NCI-H526 (cell line): ENCODE measurements at regions not wholly inside any gene's neighbourhood (a gene's known extent, or its start where the extent isn't known, plus 50 kb on each side); places are given as distances from the start of the nearest gene placed in this dataset.
A peak's percentile ranks its signal among the peaks of the same experiment; 100 is the strongest.
"Not testable (repeated sequence)": the region's sequence is repeated elsewhere in the genome, so short reads cannot be mapped to it uniquely, and the experiment has no call there.

Experiments used
- DNase-seq, 2 experiments: peaks; one replicate each; lab custom pipeline; 2025; lab: John Stamatoyannopoulos, UW

GRCh38 chr4:163273922-163274321 lies 58.5 kb downstream of the NPY1R start:
- no peak for DNase-seq

GRCh38 chr4:163273203-163273602 lies 59.2 kb downstream of the NPY1R start:
- no peak for DNase-seq

DNA sequence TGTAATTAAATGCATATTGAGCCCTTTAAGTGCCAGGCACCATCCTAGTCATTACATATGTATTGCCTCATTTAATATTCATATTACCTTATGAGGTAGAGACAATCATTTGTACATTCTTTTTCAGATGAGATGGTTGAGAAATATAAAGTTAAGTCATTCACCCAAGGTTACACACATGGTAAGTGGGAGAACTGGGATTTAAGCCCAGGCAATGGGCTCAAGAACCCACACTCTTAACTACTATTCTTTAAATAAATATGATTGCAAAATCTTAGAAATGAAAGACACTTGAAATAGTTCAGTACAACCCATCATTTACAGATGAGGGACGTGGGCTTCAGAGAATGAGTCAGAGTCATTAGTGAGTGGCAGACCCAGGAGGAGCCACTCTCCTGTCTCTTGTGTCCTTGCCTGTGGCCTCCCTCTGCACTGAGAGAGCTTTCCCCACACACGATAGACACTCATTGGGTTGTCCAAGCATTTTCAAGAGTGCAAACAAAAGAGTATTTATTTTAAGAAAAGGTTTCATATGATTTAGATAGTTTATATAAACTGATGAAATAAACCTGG lies 60.8 kb downstream of the NPY1R start:
- no peak for DNase-seq

GRCh38 chr4:163269869-163270268 lies 62.5 kb downstream of the NPY1R start:
- no peak for DNase-seq

GRCh38 chr4:163269166-163269565 lies 63.2 kb downstream of the NPY1R start:
- DNase-seq = no peak

- DNase-seq = no peak
Observed at GRCh38 chr4:163264934-163265333, 67.5 kb downstream of the NPY1R start.

- DNase-seq = no peak
Observed at GRCh38 chr4:163263606-163264005, 68.8 kb downstream of the NPY1R start.

- DNase-seq = no peak
Observed at GRCh38 chr4:163256680-163257343, 75.6 kb downstream of the NPY1R start.

- peak in 1 of 2 experiments; percentile 8 for DNase-seq
Observed at GRCh38 chr4:163251204-163251603, 81.2 kb downstream of the NPY1R start.

DNA sequence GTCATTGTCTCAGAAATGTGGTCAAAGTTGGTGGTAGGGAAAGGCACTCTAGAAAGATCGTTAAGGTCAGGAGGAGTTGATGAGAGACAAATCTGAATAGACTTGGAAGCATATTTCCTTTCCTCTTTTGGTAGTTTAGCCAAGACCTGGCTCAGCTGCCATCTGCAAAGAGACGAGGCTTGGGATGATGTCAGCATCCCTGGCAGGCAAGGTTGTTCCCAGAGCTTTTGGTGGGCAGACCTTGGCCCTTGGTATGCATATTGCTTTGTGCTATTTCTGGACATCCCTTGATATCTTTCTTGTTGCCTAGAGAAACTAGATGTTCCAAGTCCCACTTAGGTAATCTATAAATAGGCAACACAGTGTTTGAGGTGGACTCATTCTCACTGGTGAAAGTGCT lies 82.4 kb upstream of the NAF1 start:
- no peak for DNase-seq

GRCh38 chr4:163245044-163245728 lies 78.5 kb upstream of the NAF1 start:
- DNase-seq = no peak

DNA sequence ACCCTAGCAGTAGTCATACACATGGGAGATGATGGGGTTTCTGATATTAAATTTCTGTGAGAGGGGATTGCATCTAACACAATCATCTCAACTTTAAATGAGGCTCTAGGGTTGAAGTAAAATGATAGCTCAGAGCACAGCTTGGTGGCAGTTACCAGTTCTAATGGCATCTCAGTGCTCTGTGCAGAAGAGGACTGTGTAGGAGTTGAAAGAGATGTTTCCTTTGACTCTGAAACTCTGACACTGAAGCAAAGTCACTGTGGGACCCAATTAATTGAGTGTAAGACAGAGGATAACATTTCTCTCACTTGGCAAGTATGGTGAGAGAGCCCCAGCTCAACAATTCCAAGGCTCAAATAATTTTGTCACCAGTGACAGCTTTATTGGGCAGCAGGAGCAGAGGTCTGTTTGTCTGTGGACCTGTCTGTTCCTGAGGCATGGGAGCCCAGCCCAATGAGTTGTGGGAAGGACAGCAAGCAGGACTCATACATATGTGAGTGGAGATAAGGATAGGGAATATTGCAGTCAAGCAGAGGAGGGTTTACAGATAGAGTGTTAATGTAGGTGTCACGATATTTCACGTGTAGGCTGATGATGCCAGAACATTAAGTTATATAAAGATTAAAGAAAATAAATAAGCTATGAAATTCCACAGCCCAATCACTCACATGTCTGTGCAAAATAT lies 76.7 kb upstream of the NAF1 start:
- no peak for DNase-seq

- no peak for DNase-seq
Observed at GRCh38 chr4:163237856-163238255, 71.2 kb upstream of the NAF1 start.

- DNase-seq = not testable (repeated sequence)
Observed at GRCh38 chr4:163236389-163236788, 69.7 kb upstream of the NAF1 start.

- no peak for DNase-seq
Observed at GRCh38 chr4:163233321-163233720, 66.6 kb upstream of the NAF1 start.

GRCh38 chr4:163228648-163229047 lies 62.0 kb upstream of the NAF1 start:
- DNase-seq = no peak

GRCh38 chr4:163221467-163221866 lies 54.8 kb upstream of the NAF1 start:
- DNase-seq = no peak

GRCh38 chr4:163217505-163217904 lies 50.8 kb upstream of the NAF1 start:
- no peak for DNase-seq
